KMS-11 (cell line): ENCODE measurements at regions not wholly inside any gene's neighbourhood (a gene's known extent, or its start where the extent isn't known, plus 50 kb on each side); places are given as distances from the start of the nearest gene placed in this dataset.

Experiments
- H2AFZ ChIP-seq: fragments of 200-600 bp; sonication (generic); 2 replicates; pipeline ENCODE4 v1.6.1; 2016; ENCODE audit warnings: antibody characterized with exemption, mixed run types, low read depth
- H3K27ac ChIP-seq: fragments of 200-600 bp; sonication (generic); 2 replicates; pipeline ENCODE4 v1.6.1; 2016; ENCODE audit warnings: mild to moderate bottlenecking, mixed run types
- H3K27me3 ChIP-seq: fragments of 200-600 bp; sonication (generic); 2 replicates; pipeline ENCODE4 v1.6.1; 2017; ENCODE audit warnings: mild to moderate bottlenecking, low read depth, mixed run types, moderate library complexity; ENCODE audit not compliant: insufficient read depth
- H3K36me3 ChIP-seq: fragments of 200-600 bp; sonication (generic); 2 replicates; pipeline ENCODE4 v1.6.1; 2017; ENCODE audit warnings: mild to moderate bottlenecking, mixed run types; ENCODE audit not compliant: insufficient read depth
- H3K4me1 ChIP-seq: fragments of 200-600 bp; sonication (generic); 2 replicates; pipeline ENCODE4 v1.6.1; 2016; ENCODE audit warnings: mild to moderate bottlenecking, low read depth, mixed run types; ENCODE audit not compliant: poor library complexity, severe bottlenecking
- H3K4me2 ChIP-seq: fragments of 200-600 bp; sonication (generic); 2 replicates; pipeline ENCODE4 v1.7.0; 2016; ENCODE audit warnings: mild to moderate bottlenecking, mixed run types
- H3K4me3 ChIP-seq: fragments of 200-600 bp; sonication (generic); IDR thresholded peaks from 2 replicates; pipeline ENCODE4 v1.6.1; 2017; ENCODE audit warnings: low read depth, low read length, mixed read lengths; ENCODE audit not compliant: insufficient read depth
- H3K79me2 ChIP-seq: fragments of 200-600 bp; sonication (generic); 2 replicates; pipeline ENCODE4 v1.6.1; 2016; ENCODE audit warnings: low read depth, mixed run types; ENCODE audit not compliant: insufficient read depth
- H3K9ac ChIP-seq: fragments of 200-600 bp; sonication (generic); 2 replicates; pipeline ENCODE4 v1.6.1; 2016; ENCODE audit warnings: mild to moderate bottlenecking, mixed run types
- H4K20me1 ChIP-seq: fragments of 200-600 bp; sonication (generic); 2 replicates; pipeline ENCODE4 v1.6.1; 2016; ENCODE audit warnings: mild to moderate bottlenecking, mixed run types; ENCODE audit not compliant: insufficient read depth
- TF ChIP-seq, protein P1 (sequence below): fragments of 200-600 bp; sonication (generic); conservative IDR thresholded peaks from 2 replicates; pipeline ENCODE4 v1.6.1; 2017; ENCODE audit warnings: low read depth, mild to moderate bottlenecking, antibody characterized with exemption, low read length, moderate library complexity, mixed read lengths

DNA sequence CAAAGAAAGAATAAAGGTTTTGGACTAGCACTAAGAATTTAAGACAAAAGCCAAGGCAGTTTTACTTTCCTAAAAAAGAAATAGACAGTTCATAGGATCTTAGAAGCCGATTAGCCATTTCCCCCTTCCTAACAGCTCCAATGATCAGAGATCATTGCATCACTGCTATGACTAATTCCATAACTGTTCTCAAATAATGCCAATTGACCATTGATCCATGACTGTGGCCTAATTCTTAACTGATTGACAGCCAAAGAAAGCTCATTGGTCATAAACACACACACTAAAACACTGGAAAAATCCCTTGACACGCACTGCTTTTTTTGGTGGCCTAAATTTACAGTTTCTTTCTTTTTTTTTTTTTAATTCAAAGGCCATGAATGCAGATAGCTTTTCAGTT is 345.0 kb upstream of the ACVR2A start:
- Histone ChIP-seq H3K36me3 (no peaks in the 10 kb centered on the region), H4K20me1 (no peaks in the 10 kb centered on the region), H3K4me2 (no peak overlapping the region), H3K27me3 (no peaks in the 10 kb centered on the region), H2AFZ (no peak overlapping the region), H3K4me3 (no peak overlapping the region), H3K4me1 (no peaks in the 10 kb centered on the region), H3K9ac (no peak overlapping the region), H3K27ac (no peak overlapping the region), H3K79me2 (no peaks in the 10 kb centered on the region)
- TF ChIP-seq, protein P1, sequence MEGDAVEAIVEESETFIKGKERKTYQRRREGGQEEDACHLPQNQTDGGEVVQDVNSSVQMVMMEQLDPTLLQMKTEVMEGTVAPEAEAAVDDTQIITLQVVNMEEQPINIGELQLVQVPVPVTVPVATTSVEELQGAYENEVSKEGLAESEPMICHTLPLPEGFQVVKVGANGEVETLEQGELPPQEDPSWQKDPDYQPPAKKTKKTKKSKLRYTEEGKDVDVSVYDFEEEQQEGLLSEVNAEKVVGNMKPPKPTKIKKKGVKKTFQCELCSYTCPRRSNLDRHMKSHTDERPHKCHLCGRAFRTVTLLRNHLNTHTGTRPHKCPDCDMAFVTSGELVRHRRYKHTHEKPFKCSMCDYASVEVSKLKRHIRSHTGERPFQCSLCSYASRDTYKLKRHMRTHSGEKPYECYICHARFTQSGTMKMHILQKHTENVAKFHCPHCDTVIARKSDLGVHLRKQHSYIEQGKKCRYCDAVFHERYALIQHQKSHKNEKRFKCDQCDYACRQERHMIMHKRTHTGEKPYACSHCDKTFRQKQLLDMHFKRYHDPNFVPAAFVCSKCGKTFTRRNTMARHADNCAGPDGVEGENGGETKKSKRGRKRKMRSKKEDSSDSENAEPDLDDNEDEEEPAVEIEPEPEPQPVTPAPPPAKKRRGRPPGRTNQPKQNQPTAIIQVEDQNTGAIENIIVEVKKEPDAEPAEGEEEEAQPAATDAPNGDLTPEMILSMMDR = no peak

DNA sequence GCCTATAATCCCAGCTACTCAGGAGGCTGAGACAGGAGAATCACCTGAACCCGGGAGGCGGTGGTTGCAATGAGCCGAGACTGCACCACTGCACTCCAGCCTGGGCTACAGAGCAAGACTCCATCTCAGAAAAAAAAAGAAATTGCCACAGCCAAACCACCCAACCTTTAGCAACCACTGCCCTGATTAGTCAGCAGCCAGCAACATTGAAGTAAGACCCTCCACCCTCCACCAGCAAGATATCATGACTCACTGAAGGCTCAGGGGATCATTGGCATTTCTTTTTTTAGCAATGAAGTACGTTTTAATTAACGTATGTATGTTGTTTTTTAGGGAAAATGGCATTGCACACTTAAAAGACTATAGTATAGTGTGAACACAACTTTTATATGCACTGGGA is 349.1 kb upstream of the ACVR2A start:
- no peak overlapping the region for H3K4me2 ChIP-seq
- no peaks in the 10 kb centered on the region for H4K20me1 ChIP-seq
- no peaks in the 10 kb centered on the region for H3K27me3 ChIP-seq
- no peak overlapping the region for H3K27ac ChIP-seq
- no peaks in the 10 kb centered on the region for H3K79me2 ChIP-seq
- H2AFZ ChIP-seq = no peak overlapping the region
- no peak overlapping the region for H3K4me3 ChIP-seq
- TF ChIP-seq, protein P1 = no peak
- no peak overlapping the region for H3K9ac ChIP-seq
- no peaks in the 10 kb centered on the region for H3K4me1 ChIP-seq
- H3K36me3 ChIP-seq = no peaks in the 10 kb centered on the region

DNA sequence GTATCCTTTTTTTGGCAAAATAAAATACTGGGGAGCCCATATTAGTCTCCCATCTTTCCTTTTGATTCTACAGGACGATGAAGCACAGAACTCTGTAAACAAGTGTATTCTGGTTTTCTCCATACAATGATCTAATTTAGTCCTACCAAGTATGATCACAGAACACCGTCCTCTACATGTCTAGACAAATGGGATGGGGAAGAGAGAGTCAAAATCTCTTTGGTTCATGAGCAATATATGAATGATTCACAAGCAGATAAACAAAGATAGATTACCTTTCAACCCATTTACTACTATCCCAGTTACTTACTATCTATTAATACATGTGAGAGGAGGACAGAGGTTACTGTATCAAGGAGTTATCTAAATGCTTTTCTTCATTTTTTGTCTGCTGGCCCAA is 352.4 kb upstream of the ACVR2A start:
- TF ChIP-seq, protein P1 = no peak
- no peaks in the 10 kb centered on the region for H4K20me1 ChIP-seq
- no peaks in the 10 kb centered on the region for H3K4me1 ChIP-seq

DNA sequence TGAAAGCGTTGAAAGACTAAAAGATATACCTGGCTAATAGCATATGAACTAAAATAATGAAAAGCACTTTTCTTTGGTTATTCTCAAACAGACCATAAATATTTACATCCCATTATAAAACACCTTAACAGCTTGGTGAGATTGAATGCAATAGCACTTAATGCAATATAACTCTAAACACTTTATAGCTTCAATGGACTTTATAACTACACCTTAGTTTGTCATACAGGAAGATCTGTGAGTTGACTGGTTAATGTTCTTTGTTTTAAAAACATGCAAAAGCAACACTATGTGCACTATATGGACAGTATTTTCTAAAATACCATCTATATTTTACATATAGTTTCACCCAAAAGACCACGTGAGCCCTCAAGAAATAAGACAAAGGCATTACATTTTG is 353.3 kb upstream of the ACVR2A start:
- H3K27ac ChIP-seq = no peak overlapping the region
- no peaks in the 10 kb centered on the region for H3K79me2 ChIP-seq
- H4K20me1 ChIP-seq = no peaks in the 10 kb centered on the region
- H3K4me2 ChIP-seq = no peak overlapping the region
- H3K9ac ChIP-seq = no peak overlapping the region
- no peaks in the 10 kb centered on the region for H3K27me3 ChIP-seq
- no peak overlapping the region for H2AFZ ChIP-seq
- H3K4me1 ChIP-seq = no peaks in the 10 kb centered on the region
- no peaks in the 10 kb centered on the region for H3K36me3 ChIP-seq
- H3K4me3 ChIP-seq = no peak overlapping the region
- TF ChIP-seq, protein P1 = no peak

More for the DNA sequence above, 352.4 kb upstream of the ACVR2A start:
- Histone ChIP-seq H3K4me3 (no peak overlapping the region), H3K27ac (no peak overlapping the region), H3K9ac (no peak overlapping the region), H3K36me3 (no peaks in the 10 kb centered on the region), H3K27me3 (no peaks in the 10 kb centered on the region), H3K79me2 (no peaks in the 10 kb centered on the region), H2AFZ (no peak overlapping the region), H3K4me2 (no peak overlapping the region)
